Peyer's patch (tissue), 4 donors: ENCODE measurements at regions not wholly inside any gene's neighbourhood (a gene's known extent, or its start where the extent isn't known, plus 50 kb on each side); places are given as distances from the start of the nearest gene placed in this dataset.
A peak's percentile ranks its signal among the peaks of the same experiment; 100 is the strongest.
"Not testable (repeated sequence)": the region's sequence is repeated elsewhere in the genome, so short reads cannot be mapped to it uniquely, and the experiment has no call there.

ENCODE experiments used
- DNase-seq, 3 donors: peaks; one replicate each; pipeline ENCODE4 v3.0.0-alpha.2; 2017 to 2019
- H3K27ac ChIP-seq, 4 donors: fragments of 200-600 bp; sonication (generic); one replicate each; pipeline ENCODE4 v1.5.1; 2016 to 2019
- H3K27me3 ChIP-seq, 2 donors: fragments of 200-600 bp; sonication (generic); one replicate each; pipeline ENCODE4 v1.5.1; 2019
- H3K36me3 ChIP-seq, 3 donors: fragments of 200-600 bp; sonication (generic); one replicate each; pipeline ENCODE4 v1.5.1; 2016 to 2019
- H3K4me1 ChIP-seq, 4 donors: fragments of 200-600 bp; sonication (generic); one replicate each; pipeline ENCODE4 v1.5.1; 2016 to 2019
- H3K4me3 ChIP-seq, 4 donors: fragments of 200-600 bp; sonication (generic); 1 replicate in 3 of 4; 2 replicates in 1 of 4; pipeline ENCODE4 v1.5.1; 2016 to 2019; ENCODE audit warnings: mild to moderate bottlenecking in 1 of 4
- H3K9me3 ChIP-seq, 4 donors: fragments of 200-600 bp; sonication (generic); one replicate each; pipeline ENCODE4 v1.5.1; 2016 to 2019; ENCODE audit warnings: mild to moderate bottlenecking in 1 of 4
- POLR2A ChIP-seq, 2 donors: fragments of 450-650 bp; IDR thresholded peaks; one replicate each; pipeline ENCODE4 v1.5.1; 2017; ENCODE audit warnings: antibody characterized with exemption in 2 of 2, mild to moderate bottlenecking in 2 of 2, moderate library complexity in 2 of 2
- TF ChIP-seq, protein P1 (sequence below), 6 experiments: fragments of 450-650 bp in 4 of 6; fragments of 200-600 bp in 2 of 6; sonication (generic) in 1 of 6; IDR thresholded peaks; one replicate each; pipeline ENCODE4 v1.5.1; 2017 to 2019; ENCODE audit warnings: antibody characterized with exemption in 6 of 6, mild to moderate bottlenecking in 3 of 6, moderate library complexity in 1 of 6

DNA sequence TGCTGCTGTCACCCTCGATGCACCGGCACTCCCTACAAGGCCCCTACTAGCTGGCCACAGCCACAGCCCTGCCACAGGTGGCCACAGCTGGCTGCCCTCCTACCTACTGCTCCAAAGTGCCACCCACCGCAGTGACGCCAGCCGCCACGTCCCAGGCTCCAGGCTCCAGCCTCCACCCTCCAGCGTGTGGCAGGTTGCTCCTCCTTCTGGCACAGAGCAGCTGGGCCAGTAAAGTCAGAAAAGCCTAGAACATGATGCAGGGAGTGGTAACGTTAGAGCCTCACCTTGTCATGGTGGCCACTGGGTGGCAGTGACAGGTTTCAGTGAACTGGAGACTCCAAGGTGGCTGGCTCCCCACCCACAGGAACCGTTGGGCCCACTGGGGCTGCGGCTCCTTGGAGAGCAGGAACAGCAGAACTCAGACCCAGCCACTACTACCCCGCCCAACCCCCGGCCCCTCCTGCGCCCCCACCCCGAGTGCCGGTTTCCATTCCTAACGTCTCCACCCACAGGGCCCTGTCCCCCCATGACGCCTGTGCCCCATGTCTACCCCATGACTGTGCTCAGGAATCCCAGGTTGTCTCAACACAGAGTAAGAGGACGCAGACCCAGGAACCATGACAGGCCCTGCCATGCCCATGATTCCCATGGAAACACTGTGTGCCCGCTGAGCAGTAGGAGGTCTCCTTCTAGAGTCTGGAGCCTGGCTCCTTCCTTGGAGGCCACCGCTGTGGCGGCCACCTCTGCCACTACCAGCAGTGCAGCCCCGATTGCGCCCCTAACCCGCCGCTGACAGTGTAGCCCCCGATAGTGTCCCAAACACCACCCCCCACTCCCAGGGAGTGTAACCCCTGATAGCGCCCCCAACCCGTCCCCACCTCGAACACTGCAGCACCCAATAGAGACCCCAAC, 52.3 kb upstream of the ZNF33B start:
- no peaks in the 10 kb centered on the region for H3K27me3 ChIP-seq
- no peak overlapping the region for H3K27ac ChIP-seq
- TF ChIP-seq, protein P1, sequence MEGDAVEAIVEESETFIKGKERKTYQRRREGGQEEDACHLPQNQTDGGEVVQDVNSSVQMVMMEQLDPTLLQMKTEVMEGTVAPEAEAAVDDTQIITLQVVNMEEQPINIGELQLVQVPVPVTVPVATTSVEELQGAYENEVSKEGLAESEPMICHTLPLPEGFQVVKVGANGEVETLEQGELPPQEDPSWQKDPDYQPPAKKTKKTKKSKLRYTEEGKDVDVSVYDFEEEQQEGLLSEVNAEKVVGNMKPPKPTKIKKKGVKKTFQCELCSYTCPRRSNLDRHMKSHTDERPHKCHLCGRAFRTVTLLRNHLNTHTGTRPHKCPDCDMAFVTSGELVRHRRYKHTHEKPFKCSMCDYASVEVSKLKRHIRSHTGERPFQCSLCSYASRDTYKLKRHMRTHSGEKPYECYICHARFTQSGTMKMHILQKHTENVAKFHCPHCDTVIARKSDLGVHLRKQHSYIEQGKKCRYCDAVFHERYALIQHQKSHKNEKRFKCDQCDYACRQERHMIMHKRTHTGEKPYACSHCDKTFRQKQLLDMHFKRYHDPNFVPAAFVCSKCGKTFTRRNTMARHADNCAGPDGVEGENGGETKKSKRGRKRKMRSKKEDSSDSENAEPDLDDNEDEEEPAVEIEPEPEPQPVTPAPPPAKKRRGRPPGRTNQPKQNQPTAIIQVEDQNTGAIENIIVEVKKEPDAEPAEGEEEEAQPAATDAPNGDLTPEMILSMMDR (IDR thresholded peaks at IDR 0.05) = no peak
- no peak for TF ChIP-seq POLR2A (IDR thresholded peaks at IDR 0.05)
- H3K4me1 ChIP-seq = no peaks in the 10 kb centered on the region
- no peaks in the 10 kb centered on the region for H3K36me3 ChIP-seq
- H3K4me3 ChIP-seq = no peak overlapping the region
- H3K9me3 ChIP-seq = no peaks in the 10 kb centered on the region
- no peak for DNase-seq

DNA sequence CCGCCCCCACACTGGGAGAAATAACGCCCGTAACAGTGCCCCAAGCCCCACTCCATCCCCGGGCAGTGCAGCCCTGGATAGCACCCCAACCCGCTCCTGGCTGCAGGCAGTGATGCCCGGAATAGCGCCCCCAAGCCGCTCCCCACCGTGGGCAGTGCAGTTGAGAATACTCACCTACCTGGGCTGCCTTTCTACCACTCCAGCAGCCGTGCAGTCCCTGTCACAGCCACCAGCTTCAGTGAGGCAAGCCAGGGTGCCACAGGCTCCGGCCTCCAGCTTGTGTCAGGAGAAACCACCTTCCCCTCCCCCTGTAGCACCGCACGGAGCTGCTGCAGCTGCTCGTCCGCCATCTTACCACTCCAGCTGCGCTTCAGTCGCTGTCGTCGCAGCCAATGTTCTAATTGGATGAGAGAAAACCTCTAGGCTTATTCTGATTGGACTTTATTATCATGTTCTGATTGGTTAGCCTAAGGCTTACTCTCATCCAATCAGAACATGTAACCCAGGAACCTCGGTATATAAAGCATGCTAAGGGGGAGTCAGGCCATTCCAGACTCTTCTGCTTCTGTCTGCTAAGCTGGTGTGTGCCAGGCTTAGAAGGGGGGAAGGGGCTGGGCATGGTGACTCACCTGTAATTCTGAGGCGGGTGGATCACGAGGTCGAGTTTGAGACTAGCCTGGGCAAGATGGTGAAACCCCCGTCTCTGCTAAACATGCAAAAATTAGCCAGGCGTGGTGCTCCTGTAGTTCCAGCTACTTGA, 53.2 kb upstream of the ZNF33B start:
- no peaks in the 10 kb centered on the region for H3K27me3 ChIP-seq
- no peak overlapping the region for H3K27ac ChIP-seq
- H3K9me3 ChIP-seq = no peaks in the 10 kb centered on the region
- TF ChIP-seq POLR2A (IDR thresholded peaks at IDR 0.05) = no peak
- TF ChIP-seq, protein P1 (IDR thresholded peaks at IDR 0.05) = no peak
- no peak for DNase-seq
- no peaks in the 10 kb centered on the region for H3K4me1 ChIP-seq
- H3K36me3 ChIP-seq = no peaks in the 10 kb centered on the region
- no peak overlapping the region for H3K4me3 ChIP-seq

DNA sequence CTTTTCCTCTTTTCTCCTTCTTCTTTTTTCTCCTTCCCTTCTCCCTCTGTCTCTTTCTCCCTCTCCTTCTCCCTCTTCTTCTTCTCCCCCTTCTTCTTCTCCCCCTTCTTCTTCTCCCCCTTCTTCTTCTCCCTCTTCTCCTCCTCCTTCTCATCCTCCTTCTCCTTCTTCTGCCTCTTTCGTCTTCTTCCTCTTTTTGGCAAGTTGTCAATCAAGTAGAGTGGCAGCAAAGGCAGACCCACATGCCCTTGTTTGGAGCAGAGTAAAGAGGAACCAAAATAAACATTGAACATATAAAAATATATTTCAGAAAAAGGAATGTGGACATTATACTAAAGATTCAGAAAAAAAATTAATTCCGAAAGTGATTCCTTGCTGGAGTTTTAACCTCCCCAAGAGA, 59.6 kb upstream of the ZNF33B start:
- no peaks in the 10 kb centered on the region for H3K27me3 ChIP-seq
- no peak for TF ChIP-seq POLR2A (IDR thresholded peaks at IDR 0.05)
- TF ChIP-seq, protein P1 (IDR thresholded peaks at IDR 0.05) = no peak

DNA sequence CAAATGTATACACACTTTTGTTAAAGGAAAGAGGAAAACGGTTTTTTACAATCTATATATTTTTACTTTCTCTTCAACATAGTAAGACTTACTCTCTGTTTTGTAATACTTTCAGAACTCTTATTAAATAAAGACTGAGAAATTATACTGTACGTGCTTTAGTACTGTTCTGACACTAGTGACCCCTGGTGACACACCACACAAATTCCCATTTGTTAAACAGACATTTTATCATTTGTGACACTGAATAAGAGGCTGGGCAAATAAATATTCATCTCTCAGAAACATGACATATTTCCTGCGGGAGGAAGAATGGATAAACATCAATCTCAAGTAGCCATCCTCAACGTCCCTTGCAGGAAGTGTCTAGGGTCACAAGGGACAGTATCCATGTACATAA, 68.9 kb upstream of the ZNF33B start:
- DNase-seq = no peak
- no peaks in the 10 kb centered on the region for H3K4me1 ChIP-seq
- H3K4me3 ChIP-seq = no peak overlapping the region

More for the DNA sequence above, 59.6 kb upstream of the ZNF33B start:
- DNase-seq = no peak
- Histone ChIP-seq H3K4me1 (no peaks in the 10 kb centered on the region), H3K27ac (no peak overlapping the region), H3K36me3 (no peaks in the 10 kb centered on the region), H3K9me3 (no peaks in the 10 kb centered on the region), H3K4me3 (no peak overlapping the region)

DNA sequence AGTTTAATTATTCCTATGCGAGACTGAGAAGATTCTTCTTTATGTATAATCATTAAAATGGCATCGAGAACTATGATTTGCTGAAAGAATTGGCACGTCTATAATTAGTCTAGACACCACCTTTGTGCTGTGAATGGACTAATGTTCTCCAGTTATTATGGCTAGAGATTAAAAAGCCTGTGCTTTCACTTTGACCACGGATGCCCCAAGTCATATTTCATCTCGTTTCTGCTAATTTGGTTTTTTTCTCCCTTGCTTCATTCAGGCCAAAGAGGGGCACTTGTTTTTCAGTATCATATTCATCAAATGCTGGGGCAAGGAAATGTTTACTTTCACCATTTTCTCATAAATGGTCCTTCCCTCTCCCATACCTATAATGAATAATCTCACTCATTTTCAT, 63.3 kb upstream of the BMS1 start:
- H3K4me1 ChIP-seq, H3K4me3 ChIP-seq, H3K9me3 ChIP-seq, H3K36me3 ChIP-seq, H3K27me3 ChIP-seq, DNase-seq, H3K27ac ChIP-seq: not testable (repeated sequence)

More for the DNA sequence above, 68.9 kb upstream of the ZNF33B start:
- no peaks in the 10 kb centered on the region for H3K27me3 ChIP-seq
- H3K9me3 ChIP-seq = no peaks in the 10 kb centered on the region
- no peaks in the 10 kb centered on the region for H3K36me3 ChIP-seq
- H3K27ac ChIP-seq = no peak overlapping the region
- TF ChIP-seq, protein P1 (IDR thresholded peaks at IDR 0.05) = peak in 2 of 6 experiments; percentile 20 to 22
- TF ChIP-seq POLR2A (IDR thresholded peaks at IDR 0.05) = no peak

DNA sequence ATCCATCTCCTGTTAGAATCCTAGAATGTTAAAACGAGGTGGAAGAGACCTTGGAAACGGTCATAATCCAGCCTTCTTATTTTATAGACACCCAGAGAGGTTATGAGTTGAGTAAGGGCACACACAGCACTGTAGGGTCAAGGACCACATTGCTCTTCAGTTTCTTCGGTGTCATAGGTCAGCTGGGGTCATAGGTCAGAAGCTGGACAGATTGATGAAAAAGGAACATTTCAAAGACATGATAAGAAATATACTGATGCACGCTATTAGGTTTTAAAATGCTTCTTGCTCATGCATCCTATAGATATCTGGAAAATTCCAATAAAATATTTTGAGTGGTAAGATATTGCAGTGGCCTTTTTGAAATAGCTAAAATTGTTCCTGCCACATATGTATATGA, 60.0 kb upstream of the BMS1 start:
- H3K27me3 ChIP-seq = no peaks in the 10 kb centered on the region
- no peak for TF ChIP-seq POLR2A (IDR thresholded peaks at IDR 0.05)
- TF ChIP-seq, protein P1 (IDR thresholded peaks at IDR 0.05) = no peak
- no peak for DNase-seq

DNA sequence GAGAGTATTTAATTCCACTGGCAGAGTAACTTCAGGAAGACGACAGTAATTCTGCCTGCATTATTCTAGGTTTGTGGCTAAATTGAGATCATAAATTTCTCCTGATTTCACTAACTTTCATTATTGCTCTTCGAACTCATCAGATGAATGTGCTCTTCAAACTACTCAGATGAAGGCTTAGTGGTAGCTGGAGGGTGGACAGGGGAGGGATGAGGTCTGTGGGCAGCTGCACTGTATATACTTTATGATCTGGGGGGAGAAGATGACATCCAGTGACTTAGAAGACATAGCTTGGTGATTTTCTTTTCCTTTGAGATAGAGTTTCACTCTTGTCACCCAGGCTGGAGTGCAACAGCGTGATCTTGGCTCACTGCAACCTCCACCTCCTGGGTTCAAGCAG, 59.0 kb upstream of the BMS1 start:
- not testable (repeated sequence) for H3K27ac ChIP-seq, H3K4me3 ChIP-seq

More for the DNA sequence above, 60.0 kb upstream of the BMS1 start:
- H3K9me3 ChIP-seq = no peaks in the 10 kb centered on the region
- H3K4me3 ChIP-seq = no peak overlapping the region
- H3K36me3 ChIP-seq = no peaks in the 10 kb centered on the region
- no peaks in the 10 kb centered on the region for H3K4me1 ChIP-seq
- no peak overlapping the region for H3K27ac ChIP-seq

DNA sequence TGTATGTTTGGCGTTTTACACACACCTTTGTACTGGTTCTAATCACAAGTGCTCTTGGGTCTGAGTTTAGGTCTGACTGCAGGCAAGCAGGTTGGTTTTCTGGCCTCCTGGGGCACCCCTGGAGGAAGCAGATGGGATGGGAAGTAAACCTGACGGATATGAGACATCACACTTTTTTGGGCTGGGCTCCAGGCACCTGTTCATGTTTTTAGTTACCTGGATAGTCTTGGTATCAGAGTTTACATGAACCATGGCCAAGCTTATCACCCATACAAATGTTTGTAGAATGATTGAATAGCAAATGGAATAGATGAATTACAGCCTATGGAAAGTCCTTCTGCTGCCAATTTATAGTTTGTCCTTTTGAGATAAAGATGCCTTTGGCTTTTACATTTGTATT, 57.9 kb upstream of the BMS1 start:
- H3K27me3 ChIP-seq, H3K4me3 ChIP-seq: not testable (repeated sequence)

More for the DNA sequence above, 59.0 kb upstream of the BMS1 start:
- H3K27me3 ChIP-seq, H3K36me3 ChIP-seq, DNase-seq, H3K9me3 ChIP-seq, H3K4me1 ChIP-seq: not testable (repeated sequence)

More for the DNA sequence above, 57.9 kb upstream of the BMS1 start:
- H3K27ac ChIP-seq, DNase-seq, H3K36me3 ChIP-seq, H3K9me3 ChIP-seq, H3K4me1 ChIP-seq: not testable (repeated sequence)
